ENCODE measurements at regions not wholly inside any gene's neighbourhood (a gene's known extent, or its start where the extent isn't known, plus 50 kb on each side); places are given as distances from the start of the nearest gene placed in this dataset.

- no peak for DNase-seq
Observed at GRCh38 chrX:9318213-9318612, 146.6 kb upstream of the TBL1X start.

DNA sequence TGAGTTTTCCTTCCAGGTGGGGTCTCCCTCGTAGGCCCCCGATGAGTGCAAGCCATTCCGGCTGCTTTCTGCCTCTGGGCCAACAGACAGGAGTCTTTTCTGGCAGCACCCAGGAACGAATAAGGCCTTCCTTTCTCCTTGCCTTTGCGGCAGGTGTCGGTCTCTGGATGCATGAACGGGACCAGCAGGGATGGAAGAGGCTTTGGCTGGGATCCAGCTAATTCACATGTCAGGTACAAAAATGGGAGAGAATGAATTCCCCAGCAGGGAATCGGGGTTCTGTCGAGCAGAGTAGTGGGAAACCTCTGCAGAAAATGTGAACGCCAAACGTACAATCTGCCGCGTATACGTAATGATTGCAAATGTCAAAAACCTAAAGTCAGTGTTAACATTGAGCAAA, 146.1 kb upstream of the TBL1X start:
- DNase-seq, result no peak

DNA sequence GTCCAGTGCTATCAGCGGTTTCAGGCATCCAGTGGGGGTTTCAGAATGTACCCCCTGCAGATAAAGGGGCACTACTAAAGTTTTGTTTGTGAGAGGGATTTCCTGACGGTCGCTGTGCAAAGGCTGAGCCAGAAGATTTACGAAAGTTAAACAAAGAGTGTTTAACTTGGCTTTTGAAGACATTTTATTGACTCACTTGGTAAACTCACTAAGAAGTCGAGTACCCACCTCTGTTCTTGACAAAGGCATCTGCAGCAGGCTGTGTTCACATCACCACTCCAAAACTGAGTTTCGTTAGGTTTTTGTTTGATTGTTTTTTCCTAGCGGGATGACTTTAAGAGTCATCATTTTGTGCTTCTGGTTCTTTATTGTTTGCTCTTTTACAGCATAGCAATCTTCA, 143.9 kb upstream of the TBL1X start:
- DNase-seq, result no peak

DNA sequence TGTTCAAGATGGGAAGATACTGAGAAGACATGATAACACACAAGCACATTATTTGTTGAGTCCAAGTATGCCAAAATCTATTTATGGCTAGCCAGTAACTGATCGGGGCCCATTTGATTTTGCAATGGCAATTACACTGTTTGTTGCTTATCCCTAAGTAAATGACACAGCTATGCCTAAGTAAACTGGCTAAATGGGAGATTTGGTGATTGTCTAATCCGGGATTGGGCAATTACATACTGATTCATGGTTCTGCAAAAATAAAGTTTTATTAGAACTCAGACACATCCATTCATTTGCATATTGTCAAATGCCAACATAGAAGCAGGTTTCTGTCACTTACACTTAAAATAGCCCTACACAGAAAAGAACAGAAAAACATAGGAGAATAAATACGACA, 140.2 kb upstream of the TBL1X start:
- no peak for DNase-seq

DNA sequence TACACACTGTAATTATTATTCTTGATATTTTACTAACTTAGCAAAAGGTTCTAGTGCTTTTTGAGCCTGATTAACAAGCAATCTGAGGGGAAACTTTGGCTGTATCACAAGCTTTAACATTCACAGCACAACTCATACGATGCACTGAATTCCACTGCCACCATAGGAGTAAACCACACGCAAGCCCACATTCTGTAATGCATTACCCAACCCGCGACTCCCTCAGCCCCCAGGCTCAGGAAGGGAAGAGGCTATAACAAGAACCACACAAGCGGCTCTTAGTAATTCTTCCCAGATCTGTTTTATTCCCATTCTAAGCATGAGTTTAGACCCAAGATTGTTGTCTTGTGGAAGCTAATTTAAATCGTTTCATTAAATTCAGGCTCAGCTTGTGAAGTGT, 138.5 kb upstream of the TBL1X start:
- DNase-seq, result no peak

GRCh38 chrX:9327086-9327746, 137.6 kb upstream of the TBL1X start:
- DNase-seq, result no peak

DNA sequence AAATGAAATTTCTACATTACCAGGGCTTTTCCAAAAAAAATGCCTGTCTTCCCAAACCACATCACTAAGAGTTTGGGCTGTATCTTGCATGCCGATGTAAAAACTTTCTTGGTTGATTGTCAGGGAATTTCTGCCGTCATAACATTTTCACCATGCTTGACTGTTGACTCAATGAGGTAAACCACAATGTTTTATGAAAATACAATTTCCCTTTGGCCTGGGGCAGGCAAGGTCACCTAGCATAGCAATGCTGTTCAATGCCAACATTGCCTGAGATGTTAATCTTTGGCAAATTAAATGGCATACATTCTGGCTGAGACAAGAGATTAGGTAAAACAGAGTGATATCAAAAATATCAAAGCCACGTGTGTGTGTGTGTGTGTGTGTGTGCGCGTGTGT, 137.1 kb upstream of the TBL1X start:
- DNase-seq, result no peak

GRCh38 chrX:9329056-9329455, 135.8 kb upstream of the TBL1X start:
- DNase-seq, result no peak

GRCh38 chrX:9330249-9330982, 134.4 kb upstream of the TBL1X start:
- DNase-seq, result no peak

DNA sequence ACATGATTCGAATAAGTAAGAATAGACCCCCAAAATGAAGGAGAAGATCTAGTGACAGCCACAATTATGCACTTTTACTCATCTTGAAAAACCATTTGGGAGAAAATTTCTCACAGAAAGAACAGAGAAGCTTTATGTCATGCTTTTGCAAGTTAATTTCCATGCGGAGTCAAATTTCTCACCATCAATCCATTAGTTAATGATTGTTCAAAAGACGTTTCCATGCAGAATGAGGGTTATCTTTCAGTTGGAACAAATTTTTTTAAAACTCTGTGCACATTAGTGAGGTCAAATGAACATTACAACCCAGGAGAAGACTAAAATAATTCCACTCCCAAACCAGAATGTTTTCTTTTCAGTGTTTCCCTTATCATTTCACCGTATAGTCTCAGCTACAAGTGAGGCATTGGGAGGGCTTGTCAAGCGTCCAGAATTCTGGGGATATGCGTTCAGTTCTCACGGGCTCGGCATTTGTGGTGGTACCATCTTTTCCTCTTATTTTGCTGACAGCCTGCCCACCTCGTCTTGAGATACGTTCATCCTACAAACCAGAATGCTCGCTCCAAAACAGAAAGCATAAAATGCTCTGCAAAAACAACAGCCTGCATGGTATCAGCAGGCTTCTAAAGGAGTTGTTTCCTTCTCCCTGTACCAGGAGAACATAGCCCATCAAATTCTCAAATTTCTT, 130.8 kb upstream of the TBL1X start:
- DNase-seq, result no peak

- no peak for DNase-seq
Observed at GRCh38 chrX:9335251-9335650, 129.6 kb upstream of the TBL1X start.

GRCh38 chrX:9336456-9336855, 128.4 kb upstream of the TBL1X start:
- no peak for DNase-seq

- DNase-seq, result no peak
Observed at GRCh38 chrX:9337046-9337445, 127.8 kb upstream of the TBL1X start.

- no peak for DNase-seq
Observed at GRCh38 chrX:9338986-9339385, 125.9 kb upstream of the TBL1X start.

- no peak for DNase-seq
Observed at GRCh38 chrX:9339603-9340491, 125.0 kb upstream of the TBL1X start.

DNA sequence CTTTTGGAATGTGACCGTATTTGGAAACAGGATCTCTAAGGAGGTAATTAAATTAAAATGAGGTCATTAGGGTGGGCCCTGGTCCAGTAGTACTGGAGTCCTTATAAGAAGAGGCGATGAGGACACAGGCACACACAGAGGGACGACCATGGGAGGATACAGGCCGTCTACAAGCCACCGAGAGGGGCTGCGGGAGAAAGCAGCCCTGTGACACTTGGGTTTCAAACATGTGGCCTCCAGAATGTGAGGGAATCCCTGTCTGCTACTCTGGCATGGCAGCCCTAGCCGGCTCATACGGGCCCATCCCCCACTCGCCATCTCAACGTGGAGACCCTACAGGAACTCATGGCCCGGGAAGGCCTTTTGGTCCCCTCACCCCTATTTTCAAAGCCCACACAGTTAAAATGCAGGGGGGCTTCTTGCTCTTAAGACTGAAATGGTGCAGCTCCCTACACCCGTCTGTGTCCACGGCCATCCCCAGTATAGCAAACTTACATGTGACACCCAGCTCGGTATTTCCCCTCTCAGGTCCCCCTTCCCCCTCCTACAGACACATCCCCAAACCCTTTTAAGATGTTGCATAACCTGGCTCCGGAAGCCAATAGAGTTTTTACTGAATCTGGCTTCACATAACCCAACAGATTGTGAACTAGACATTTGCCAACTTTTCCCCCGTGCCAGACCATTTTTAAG, 124.1 kb upstream of the TBL1X start:
- peak; percentile 67 for DNase-seq

DNA sequence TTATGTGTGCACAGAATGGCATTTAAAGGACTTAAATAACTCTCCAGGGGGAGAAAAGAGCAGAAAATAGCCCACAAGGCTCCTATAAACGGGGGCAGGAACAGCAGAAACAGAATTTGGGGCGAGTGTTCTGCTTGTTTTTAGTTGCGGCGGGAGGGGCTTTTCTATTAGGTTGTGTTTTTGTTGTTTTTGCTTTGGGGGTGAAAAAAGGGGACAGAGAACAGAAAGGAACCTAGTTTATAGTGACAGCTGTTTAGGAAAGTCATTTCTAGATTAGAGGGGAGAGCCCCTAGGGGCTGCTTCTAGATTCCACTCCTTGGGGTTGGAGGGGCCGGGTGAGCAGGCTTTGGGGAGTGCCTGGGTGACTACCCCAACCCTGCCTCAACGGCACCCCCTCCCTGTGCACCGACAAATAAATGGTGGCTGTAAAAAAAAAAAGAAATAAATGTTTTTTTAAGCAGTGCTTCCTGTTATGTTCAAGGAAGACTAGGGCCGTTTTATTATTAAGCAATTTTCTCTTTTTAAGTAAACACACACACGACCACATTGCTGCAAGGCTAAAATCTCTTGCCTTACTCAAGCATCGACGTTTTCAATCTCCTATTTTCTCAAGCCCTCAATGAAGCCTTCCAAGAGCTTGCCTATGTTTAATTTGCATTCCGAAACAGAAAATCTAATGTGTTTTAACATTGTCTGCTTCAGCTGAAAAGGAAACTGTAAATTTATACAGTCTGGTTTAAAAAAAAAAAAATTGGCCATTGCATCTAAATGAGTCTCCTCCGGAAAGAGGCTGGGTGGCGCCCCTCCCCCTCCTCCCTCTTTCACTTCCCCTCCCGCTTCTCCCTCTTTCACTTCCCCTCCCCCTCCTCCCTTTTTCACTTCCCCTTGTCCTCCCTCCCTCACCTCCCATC, 123.3 kb upstream of the TBL1X start:
- peak; percentile 73 for DNase-seq

GRCh38 chrX:9342561-9343051, 122.3 kb upstream of the TBL1X start:
- peak; percentile 79 for DNase-seq

DNA sequence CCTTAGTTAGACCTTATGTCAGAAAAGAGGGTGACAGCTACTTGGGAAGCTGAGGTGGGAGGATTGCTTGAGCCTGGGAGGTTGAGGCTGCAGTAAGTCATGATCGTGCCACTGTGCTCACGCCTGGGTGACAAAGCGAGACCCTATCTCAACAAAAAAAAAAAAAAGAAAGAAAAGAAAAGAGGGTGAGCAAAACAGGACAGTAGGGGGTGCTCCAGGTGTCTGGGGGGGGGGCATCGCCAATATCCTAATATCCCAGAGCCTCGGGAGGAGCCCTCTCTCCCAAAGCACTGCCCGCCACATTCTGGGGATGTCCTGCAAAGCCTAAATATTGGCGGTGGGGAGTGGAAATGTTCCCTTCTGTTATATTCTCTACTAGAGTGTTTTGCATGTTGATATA, 120.9 kb upstream of the TBL1X start:
- DNase-seq, result no peak

- no peak for DNase-seq
Observed at GRCh38 chrX:9345957-9346356, 118.9 kb upstream of the TBL1X start.

All from activated CD8-positive, alpha-beta memory T cell treated with anti-CD3 and anti-CD28 coated beads for 24 hours (primary cell).